ENCODE measurements at regions not wholly inside any gene's neighbourhood (a gene's known extent, or its start where the extent isn't known, plus 50 kb on each side); places are given as distances from the start of the nearest gene placed in this dataset.

DNA sequence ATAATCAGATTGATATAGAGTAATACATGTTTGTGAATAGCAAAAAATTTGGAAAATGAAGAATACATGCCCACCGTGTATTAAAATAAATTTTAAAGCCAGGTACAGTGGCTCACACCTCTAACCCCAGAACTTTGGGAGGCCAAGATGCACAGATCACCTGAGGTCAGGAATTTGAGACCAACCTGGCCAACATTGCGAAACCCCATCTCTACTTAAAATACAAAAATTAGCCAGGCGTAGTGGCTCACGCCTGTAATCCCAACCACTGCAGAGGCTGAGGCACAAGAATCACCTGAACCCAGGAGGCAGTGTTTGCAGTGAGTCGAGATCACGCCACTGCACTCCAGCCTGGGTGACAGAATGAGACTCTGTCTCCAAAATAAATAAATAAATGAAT, 266.3 kb downstream of the SI start:
- ChIA-PET POLR2A (no interaction called here), CTCF (no interaction called here)
- BruUV-seq (replicated peaks) = no TSS peak
- FAIRE-seq (no peak), DNase-seq (ENCODE audit: low read depth, low spot score) (no peak)
- no peaks in the 10 kb centered on the region for H3K4me1 ChIP-seq (ENCODE audit: control insufficient read depth, extremely low read depth, insufficient read depth, low read length)
- no peaks in the 10 kb centered on the region for H3K79me2 ChIP-seq (ENCODE audit: control insufficient read depth, insufficient read depth, low read length)
- H3K27ac ChIP-seq (ENCODE audit: insufficient read depth, low read depth, low read length) = no peak overlapping the region
- no peak overlapping the region for H3K4me3 ChIP-seq (replicated peaks in 1 of 3; ENCODE audit: insufficient read depth in 1 of 3, low read depth in 1 of 3, low read length in 3 of 3)
- H3K9me3 ChIP-seq (replicated peaks; ENCODE audit: control insufficient read depth, insufficient read depth, low read length) = peaks cover 1% of the 10 kb centered on the region
- H3K9ac ChIP-seq (replicated peaks; ENCODE audit: extremely low read depth, insufficient read depth, low read length) = no peak overlapping the region
- dilution Hi-C loops (cut with MboI; ENCODE audit: extremely low pct_ligation_motif_present, low sequenced_read_pairs) = no loop called here
- no peak overlapping the region for H2AFZ ChIP-seq (ENCODE audit: low read depth, low read length)
- intact Hi-C loops (cut with micrococcal nuclease) = no loop called here
- H3K9me1 ChIP-seq (replicated peaks; ENCODE audit: control insufficient read depth, extremely low read depth, insufficient read depth, low read length) = no peaks in the 10 kb centered on the region
- no peak overlapping the region for H3K4me2 ChIP-seq (ENCODE audit: insufficient read depth, low read length)
- H3K36me3 ChIP-seq (ENCODE audit: control insufficient read depth in 2 of 2, extremely low read depth in 1 of 2, insufficient read depth in 2 of 2, low read length in 2 of 2) = no peaks in the 10 kb centered on the region
- H3K27me3 ChIP-seq (ENCODE audit: control insufficient read depth in 2 of 2, insufficient read depth in 2 of 2, low read length in 2 of 2) = no peaks in the 10 kb centered on the region
- H4K20me1 ChIP-seq (replicated peaks; ENCODE audit: control insufficient read depth, extremely low read depth, insufficient read depth, low read length) = no peaks in the 10 kb centered on the region
- TF ChIP-seq MYC (IDR thresholded peaks at IDR 0.05; ENCODE audit: low read depth, low read length) = no peak
- TF ChIP-seq GATA2 (IDR thresholded peaks at IDR 0.05; ENCODE audit: insufficient read depth, insufficient read length, low read depth, low read length) = no peak
- TF ChIP-seq POLR2A (IDR thresholded peaks at IDR 0.05; ENCODE audit: low read depth, low read length) = no peak
- no peak for TF ChIP-seq EZH2 (IDR thresholded peaks at IDR 0.05; ENCODE audit: borderline replicate concordance, low read depth, low read length, severe bottlenecking)
- TF ChIP-seq, protein P1, sequence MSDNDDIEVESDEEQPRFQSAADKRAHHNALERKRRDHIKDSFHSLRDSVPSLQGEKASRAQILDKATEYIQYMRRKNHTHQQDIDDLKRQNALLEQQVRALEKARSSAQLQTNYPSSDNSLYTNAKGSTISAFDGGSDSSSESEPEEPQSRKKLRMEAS (IDR thresholded peaks at IDR 0.05; ENCODE audit: insufficient read depth, insufficient read length) = no peak
- no peak for TF ChIP-seq JUN (IDR thresholded peaks at IDR 0.05; ENCODE audit: borderline replicate concordance, insufficient read depth, insufficient read length, low read depth)
- TF ChIP-seq FOS (IDR thresholded peaks at IDR 0.05; ENCODE audit: borderline replicate concordance, insufficient read depth, low read length) = no peak

DNA sequence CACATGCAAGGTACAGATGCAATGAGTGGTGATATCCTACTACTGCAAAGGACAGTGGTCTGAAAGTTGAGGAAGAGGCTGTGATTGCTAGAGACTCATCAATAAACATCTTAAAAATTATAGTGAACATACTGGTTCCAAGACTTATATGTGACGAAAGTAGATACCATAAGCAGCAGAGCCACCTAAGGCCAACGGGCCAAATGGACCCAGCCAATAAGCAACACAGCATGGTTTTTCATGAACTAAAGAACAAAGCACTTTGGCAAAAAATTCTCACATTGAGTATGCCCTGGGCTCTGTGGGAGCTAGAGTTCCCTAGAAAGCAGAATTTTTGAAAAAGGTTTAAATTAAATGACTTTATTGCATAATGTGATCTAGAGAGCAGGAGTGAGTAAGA, 272.1 kb downstream of the SI start:
- BruUV-seq (replicated peaks) = no TSS peak
- no peak for TF ChIP-seq GATA2 (IDR thresholded peaks at IDR 0.05; ENCODE audit: insufficient read depth, insufficient read length, low read depth, low read length)
- no peak for TF ChIP-seq MYC (IDR thresholded peaks at IDR 0.05; ENCODE audit: low read depth, low read length)
- no peak for TF ChIP-seq EZH2 (IDR thresholded peaks at IDR 0.05; ENCODE audit: borderline replicate concordance, low read depth, low read length, severe bottlenecking)
- TF ChIP-seq FOS (IDR thresholded peaks at IDR 0.05; ENCODE audit: borderline replicate concordance, insufficient read depth, low read length) = no peak
- no peak for TF ChIP-seq JUN (IDR thresholded peaks at IDR 0.05; ENCODE audit: borderline replicate concordance, insufficient read depth, insufficient read length, low read depth)
- TF ChIP-seq, protein P1 (IDR thresholded peaks at IDR 0.05; ENCODE audit: insufficient read depth, insufficient read length) = no peak
- TF ChIP-seq POLR2AphosphoS5 (IDR thresholded peaks at IDR 0.05; ENCODE audit: insufficient read depth, low read depth, low read length) = no peak
- TF ChIP-seq, protein P2, sequence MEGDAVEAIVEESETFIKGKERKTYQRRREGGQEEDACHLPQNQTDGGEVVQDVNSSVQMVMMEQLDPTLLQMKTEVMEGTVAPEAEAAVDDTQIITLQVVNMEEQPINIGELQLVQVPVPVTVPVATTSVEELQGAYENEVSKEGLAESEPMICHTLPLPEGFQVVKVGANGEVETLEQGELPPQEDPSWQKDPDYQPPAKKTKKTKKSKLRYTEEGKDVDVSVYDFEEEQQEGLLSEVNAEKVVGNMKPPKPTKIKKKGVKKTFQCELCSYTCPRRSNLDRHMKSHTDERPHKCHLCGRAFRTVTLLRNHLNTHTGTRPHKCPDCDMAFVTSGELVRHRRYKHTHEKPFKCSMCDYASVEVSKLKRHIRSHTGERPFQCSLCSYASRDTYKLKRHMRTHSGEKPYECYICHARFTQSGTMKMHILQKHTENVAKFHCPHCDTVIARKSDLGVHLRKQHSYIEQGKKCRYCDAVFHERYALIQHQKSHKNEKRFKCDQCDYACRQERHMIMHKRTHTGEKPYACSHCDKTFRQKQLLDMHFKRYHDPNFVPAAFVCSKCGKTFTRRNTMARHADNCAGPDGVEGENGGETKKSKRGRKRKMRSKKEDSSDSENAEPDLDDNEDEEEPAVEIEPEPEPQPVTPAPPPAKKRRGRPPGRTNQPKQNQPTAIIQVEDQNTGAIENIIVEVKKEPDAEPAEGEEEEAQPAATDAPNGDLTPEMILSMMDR (IDR thresholded peaks at IDR 0.05; ENCODE audit: extremely low read depth in 1 of 2, insufficient read depth in 1 of 2, low read depth in 1 of 2, low read length in 2 of 2) = no peak
- TF ChIP-seq POLR2A (IDR thresholded peaks at IDR 0.05; ENCODE audit: low read depth, low read length) = no peak

More for the DNA sequence above, 272.1 kb downstream of the SI start:
- no peaks in the 10 kb centered on the region for H3K79me2 ChIP-seq (ENCODE audit: control insufficient read depth, insufficient read depth, low read length)
- H3K4me2 ChIP-seq (ENCODE audit: insufficient read depth, low read length) = no peak overlapping the region
- no peaks in the 10 kb centered on the region for H3K9me3 ChIP-seq (replicated peaks; ENCODE audit: control insufficient read depth, insufficient read depth, low read length)
- no peak overlapping the region for H3K4me3 ChIP-seq (replicated peaks in 1 of 3; ENCODE audit: insufficient read depth in 1 of 3, low read depth in 1 of 3, low read length in 3 of 3)
- H2AFZ ChIP-seq (ENCODE audit: low read depth, low read length) = no peak overlapping the region
- no peak overlapping the region for H3K9ac ChIP-seq (replicated peaks; ENCODE audit: extremely low read depth, insufficient read depth, low read length)
- CTCF ChIA-PET = no interaction called here
- H3K27me3 ChIP-seq (ENCODE audit: control insufficient read depth in 2 of 2, insufficient read depth in 2 of 2, low read length in 2 of 2) = no peaks in the 10 kb centered on the region
- no peaks in the 10 kb centered on the region for H4K20me1 ChIP-seq (replicated peaks; ENCODE audit: control insufficient read depth, extremely low read depth, insufficient read depth, low read length)
- FAIRE-seq (no peak), DNase-seq (ENCODE audit: low read depth, low spot score) (no peak)
- H3K9me1 ChIP-seq (replicated peaks; ENCODE audit: control insufficient read depth, extremely low read depth, insufficient read depth, low read length) = no peaks in the 10 kb centered on the region
- H3K36me3 ChIP-seq (ENCODE audit: control insufficient read depth in 2 of 2, extremely low read depth in 1 of 2, insufficient read depth in 2 of 2, low read length in 2 of 2) = no peaks in the 10 kb centered on the region
- POLR2A ChIA-PET = no interaction called here
- dilution Hi-C loops (cut with MboI; ENCODE audit: extremely low pct_ligation_motif_present, low sequenced_read_pairs) (no loop called here), intact Hi-C loops (cut with micrococcal nuclease) (no loop called here)
- no peaks in the 10 kb centered on the region for H3K4me1 ChIP-seq (ENCODE audit: control insufficient read depth, extremely low read depth, insufficient read depth, low read length)
- H3K27ac ChIP-seq (ENCODE audit: insufficient read depth, low read depth, low read length) = no peak overlapping the region

Measured in endothelial cell of umbilical vein (primary cell).